ENCODE measurements at regions not wholly inside any gene's neighbourhood (a gene's known extent, or its start where the extent isn't known, plus 50 kb on each side); places are given as distances from the start of the nearest gene placed in this dataset.

GRCh38 chr21:28152732-28153131, 839.9 kb downstream of the LTN1 start:
- FAIRE-seq (no peak), DNase-seq (ENCODE audit: low read depth, low spot score) (no peak)
- Histone ChIP-seq H3K9me3 (ENCODE audit: control insufficient read depth, low read depth, low read length) (no peaks in the 10 kb centered on the region), H3K27ac (ENCODE audit: control insufficient read depth, insufficient read depth, low read length) (no peak overlapping the region), H2AFZ (ENCODE audit: control insufficient read depth, low read length) (no peak overlapping the region), H3K9ac (ENCODE audit: control insufficient read depth, extremely low read depth, insufficient read depth, low read length) (no peak overlapping the region), H3K4me3 (ENCODE audit: control insufficient read depth in 2 of 3, extremely low read depth in 1 of 3, insufficient read depth in 2 of 3, low read depth in 1 of 3, low read length in 3 of 3) (no peak overlapping the region), H3K9me1 (ENCODE audit: control insufficient read depth, extremely low read depth, insufficient read depth, low read length) (no peaks in the 10 kb centered on the region), H3K4me1 (ENCODE audit: control insufficient read depth, extremely low read depth, insufficient read depth, low read length) (peaks cover 4% of the 10 kb centered on the region), H3K36me3 (ENCODE audit: control insufficient read depth in 2 of 2, extremely low read depth in 1 of 2, insufficient read depth in 2 of 2, low read length in 2 of 2) (no peaks in the 10 kb centered on the region), H3K4me2 (ENCODE audit: control insufficient read depth, extremely low read depth, insufficient read depth, low read depth, low read length) (no peak overlapping the region), H3K27me3 (ENCODE audit: control insufficient read depth, extremely low read depth, insufficient read depth, low read length) (no peaks in the 10 kb centered on the region), H3K79me2 (ENCODE audit: control insufficient read depth, insufficient read depth, low read length) (no peaks in the 10 kb centered on the region), H4K20me1 (ENCODE audit: control insufficient read depth, extremely low read depth, insufficient read depth, low read length) (no peaks in the 10 kb centered on the region)
- dilution Hi-C loops (cut with MboI; ENCODE audit: extremely low pct_ligation_motif_present, low sequenced_read_pairs), result no loop called here
- no peak for TF ChIP-seq CTCF (optimal IDR thresholded peaks at IDR 0.05 in 1 of 3, IDR thresholded peaks at IDR 0.05 in 1 of 3, conservative IDR thresholded peaks at IDR 0.05 in 1 of 3; ENCODE audit: extremely low read depth in 1 of 3, insufficient read depth in 2 of 3, low read length in 3 of 3)
- TF ChIP-seq EZH2 (IDR thresholded peaks at IDR 0.05; ENCODE audit: low read length), result no peak

GRCh38 chr21:28151758-28152157, 840.9 kb downstream of the LTN1 start:
- Histone ChIP-seq H2AFZ (ENCODE audit: control insufficient read depth, low read length) (no peak overlapping the region), H3K9me3 (ENCODE audit: control insufficient read depth, low read depth, low read length) (no peaks in the 10 kb centered on the region), H3K4me2 (ENCODE audit: control insufficient read depth, extremely low read depth, insufficient read depth, low read depth, low read length) (no peak overlapping the region), H3K27ac (ENCODE audit: control insufficient read depth, insufficient read depth, low read length) (no peak overlapping the region), H3K36me3 (ENCODE audit: control insufficient read depth in 2 of 2, extremely low read depth in 1 of 2, insufficient read depth in 2 of 2, low read length in 2 of 2) (no peaks in the 10 kb centered on the region), H3K4me1 (ENCODE audit: control insufficient read depth, extremely low read depth, insufficient read depth, low read length) (peaks cover 4% of the 10 kb centered on the region), H3K27me3 (ENCODE audit: control insufficient read depth, extremely low read depth, insufficient read depth, low read length) (no peaks in the 10 kb centered on the region), H3K4me3 (ENCODE audit: control insufficient read depth in 2 of 3, extremely low read depth in 1 of 3, insufficient read depth in 2 of 3, low read depth in 1 of 3, low read length in 3 of 3) (no peak overlapping the region), H4K20me1 (ENCODE audit: control insufficient read depth, extremely low read depth, insufficient read depth, low read length) (no peaks in the 10 kb centered on the region), H3K9me1 (ENCODE audit: control insufficient read depth, extremely low read depth, insufficient read depth, low read length) (no peaks in the 10 kb centered on the region), H3K79me2 (ENCODE audit: control insufficient read depth, insufficient read depth, low read length) (no peaks in the 10 kb centered on the region), H3K9ac (ENCODE audit: control insufficient read depth, extremely low read depth, insufficient read depth, low read length) (no peak overlapping the region)
- no peak for DNase-seq (ENCODE audit: low read depth, low spot score)
- TF ChIP-seq CTCF (optimal IDR thresholded peaks at IDR 0.05 in 1 of 3, IDR thresholded peaks at IDR 0.05 in 1 of 3, conservative IDR thresholded peaks at IDR 0.05 in 1 of 3; ENCODE audit: extremely low read depth in 1 of 3, insufficient read depth in 2 of 3, low read length in 3 of 3) (no peak), EZH2 (IDR thresholded peaks at IDR 0.05; ENCODE audit: low read length) (no peak)
- FAIRE-seq, result no peak
- dilution Hi-C loops (cut with MboI; ENCODE audit: extremely low pct_ligation_motif_present, low sequenced_read_pairs), result no loop called here
